ENCODE measurements at regions not wholly inside any gene's neighbourhood (a gene's known extent, or its start where the extent isn't known, plus 50 kb on each side); places are given as distances from the start of the nearest gene placed in this dataset.

GRCh38 chr2:150282771-150283371 lies 204.6 kb downstream of the RND3 start:
- POLR2A ChIA-PET (ENCODE audit: unreplicated experiment) = no interaction called here
- ATAC-seq (no peak), DNase-seq (no peak)
- Histone ChIP-seq H3K9ac (ENCODE audit: low read length) (no peak overlapping the region), H3K79me2 (ENCODE audit: low read length) (no peaks in the 10 kb centered on the region), H2AFZ (ENCODE audit: low read length) (no peak overlapping the region), H3K9me2 (replicated peaks; ENCODE audit: low read length) (no peaks in the 10 kb centered on the region), H3K4me1 (ENCODE audit: insufficient read depth, low read length) (peaks cover 11% of the 10 kb centered on the region), H3K9me3 (ENCODE audit: low read length) (no peaks in the 10 kb centered on the region), H3F3A (ENCODE audit: low read length, unreplicated experiment) (no peaks in the 10 kb centered on the region), H3K27ac (ENCODE audit: low read length) (no peak overlapping the region), H4K20me1 (ENCODE audit: low read length) (no peaks in the 10 kb centered on the region), H3K27me3 (ENCODE audit: low read length) (no peaks in the 10 kb centered on the region), H3K4me2 (ENCODE audit: low read length) (no peak overlapping the region), H3K36me3 (ENCODE audit: low read depth, low read length) (no peaks in the 10 kb centered on the region), H3K4me3 (ENCODE audit: low read length) (no peak overlapping the region)
- CTCF ChIA-PET = no interaction called here
- BruUV-seq (replicated peaks) = no TSS peak
- TF ChIP-seq, protein P1, sequence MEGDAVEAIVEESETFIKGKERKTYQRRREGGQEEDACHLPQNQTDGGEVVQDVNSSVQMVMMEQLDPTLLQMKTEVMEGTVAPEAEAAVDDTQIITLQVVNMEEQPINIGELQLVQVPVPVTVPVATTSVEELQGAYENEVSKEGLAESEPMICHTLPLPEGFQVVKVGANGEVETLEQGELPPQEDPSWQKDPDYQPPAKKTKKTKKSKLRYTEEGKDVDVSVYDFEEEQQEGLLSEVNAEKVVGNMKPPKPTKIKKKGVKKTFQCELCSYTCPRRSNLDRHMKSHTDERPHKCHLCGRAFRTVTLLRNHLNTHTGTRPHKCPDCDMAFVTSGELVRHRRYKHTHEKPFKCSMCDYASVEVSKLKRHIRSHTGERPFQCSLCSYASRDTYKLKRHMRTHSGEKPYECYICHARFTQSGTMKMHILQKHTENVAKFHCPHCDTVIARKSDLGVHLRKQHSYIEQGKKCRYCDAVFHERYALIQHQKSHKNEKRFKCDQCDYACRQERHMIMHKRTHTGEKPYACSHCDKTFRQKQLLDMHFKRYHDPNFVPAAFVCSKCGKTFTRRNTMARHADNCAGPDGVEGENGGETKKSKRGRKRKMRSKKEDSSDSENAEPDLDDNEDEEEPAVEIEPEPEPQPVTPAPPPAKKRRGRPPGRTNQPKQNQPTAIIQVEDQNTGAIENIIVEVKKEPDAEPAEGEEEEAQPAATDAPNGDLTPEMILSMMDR (conservative IDR thresholded peaks at IDR 0.05; ENCODE audit: low read depth, low read length) = no peak
- TF ChIP-seq EZH2phosphoT487 (IDR thresholded peaks at IDR 0.05; ENCODE audit: borderline replicate concordance, low read length) (no peak), EZH2 (IDR thresholded peaks at IDR 0.05; ENCODE audit: low read length, unreplicated experiment) (no peak)
- intact Hi-C loops (cut with micrococcal nuclease) = no loop called here

DNA sequence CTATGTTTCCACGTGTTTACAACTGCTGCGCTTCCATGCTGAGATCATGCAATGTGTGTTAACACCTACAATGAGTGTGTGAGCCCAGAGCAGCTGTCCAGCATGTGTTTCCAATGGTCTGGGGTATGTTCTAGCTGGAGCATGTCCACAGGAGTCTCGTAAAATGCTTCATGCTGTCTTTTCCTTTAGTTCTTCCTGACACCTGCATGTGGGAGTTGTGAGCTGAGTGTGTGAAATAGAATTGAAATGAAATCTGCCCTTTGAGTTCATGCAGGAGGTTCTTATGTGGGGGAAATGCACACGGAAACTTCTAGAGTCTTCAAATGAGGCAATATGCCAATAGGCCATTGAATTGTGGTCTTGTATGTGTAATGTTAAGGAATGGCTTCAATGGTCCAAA lies 205.1 kb downstream of the RND3 start:
- ChIA-PET POLR2A (ENCODE audit: unreplicated experiment) (interaction anchor here (0.6 kb wide), 1 partner anchor 980 kb away, joined by 5 read pairs; the partner anchor contains the start of gene RBM43), CTCF (no interaction called here)
- Histone ChIP-seq H3K4me2 (ENCODE audit: low read length) (no peak overlapping the region), H3K9me3 (ENCODE audit: low read length) (no peaks in the 10 kb centered on the region), H2AFZ (ENCODE audit: low read length) (no peak overlapping the region), H3K27ac (ENCODE audit: low read length) (no peak overlapping the region), H3K79me2 (ENCODE audit: low read length) (no peaks in the 10 kb centered on the region), H3K9ac (ENCODE audit: low read length) (no peak overlapping the region), H3K9me2 (replicated peaks; ENCODE audit: low read length) (no peaks in the 10 kb centered on the region), H3K27me3 (ENCODE audit: low read length) (no peaks in the 10 kb centered on the region), H3K36me3 (ENCODE audit: low read depth, low read length) (no peaks in the 10 kb centered on the region), H4K20me1 (ENCODE audit: low read length) (no peaks in the 10 kb centered on the region), H3K4me3 (ENCODE audit: low read length) (no peak overlapping the region), H3K4me1 (ENCODE audit: insufficient read depth, low read length) (peaks cover 11% of the 10 kb centered on the region), H3F3A (ENCODE audit: low read length, unreplicated experiment) (no peaks in the 10 kb centered on the region)
- DNase-seq = no peak
- intact Hi-C loops (cut with micrococcal nuclease) = no loop called here
- no peak for ATAC-seq
- BruUV-seq (replicated peaks) = no TSS peak
- no peak for TF ChIP-seq EZH2phosphoT487 (IDR thresholded peaks at IDR 0.05; ENCODE audit: borderline replicate concordance, low read length)
- TF ChIP-seq, protein P1 (conservative IDR thresholded peaks at IDR 0.05; ENCODE audit: low read depth, low read length) = no peak
- no peak for TF ChIP-seq EZH2 (IDR thresholded peaks at IDR 0.05; ENCODE audit: low read length, unreplicated experiment)

DNA sequence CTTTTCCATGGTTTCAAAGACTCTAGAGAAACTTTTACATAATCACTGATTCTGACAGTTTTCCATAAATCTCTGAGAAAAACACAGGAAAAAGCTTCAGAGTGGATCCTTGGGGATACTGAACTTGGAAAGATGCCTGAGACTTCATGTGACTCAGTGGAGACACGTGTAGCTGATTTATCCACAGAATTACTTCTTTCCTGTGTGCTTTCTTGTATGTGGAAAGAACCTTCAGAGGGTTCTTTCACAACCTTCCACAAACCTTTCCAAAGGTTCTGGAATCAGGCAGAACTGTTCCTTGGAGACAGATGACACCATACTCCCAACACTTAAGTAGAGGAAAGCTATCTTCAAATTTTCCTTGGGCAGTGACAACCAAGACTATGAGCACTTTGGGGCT lies 207.2 kb downstream of the RND3 start:
- H2AFZ ChIP-seq (ENCODE audit: low read length) = no peak overlapping the region
- BruUV-seq (replicated peaks) = no TSS peak

More for the DNA sequence above, 207.2 kb downstream of the RND3 start:
- Histone ChIP-seq H3K79me2 (ENCODE audit: low read length) (no peaks in the 10 kb centered on the region), H3K9me3 (ENCODE audit: low read length) (0 out of 2 replicates have a peak, but pooled peaks cover 3% of the 10 kb centered on the region), H3K9ac (ENCODE audit: low read length) (no peak overlapping the region), H3K36me3 (ENCODE audit: low read depth, low read length) (peaks cover 11% of the 10 kb centered on the region; the same call in 1 of the 2 replicates), H3K27me3 (ENCODE audit: low read length) (no peaks in the 10 kb centered on the region), H3F3A (ENCODE audit: low read length, unreplicated experiment) (no peaks in the 10 kb centered on the region), H3K4me3 (ENCODE audit: low read length) (no peak overlapping the region), H3K4me2 (ENCODE audit: low read length) (no peak overlapping the region), H3K9me2 (replicated peaks; ENCODE audit: low read length) (no peaks in the 10 kb centered on the region), H3K4me1 (ENCODE audit: insufficient read depth, low read length) (no peaks in the 10 kb centered on the region), H4K20me1 (ENCODE audit: low read length) (no peaks in the 10 kb centered on the region), H3K27ac (ENCODE audit: low read length) (no peak overlapping the region)
- DNase-seq (no peak), ATAC-seq (no peak)
- intact Hi-C loops (cut with micrococcal nuclease) = no loop called here
- ChIA-PET POLR2A (ENCODE audit: unreplicated experiment) (no interaction called here), CTCF (interaction anchor here (0.5 kb wide), 1 partner anchor 92 kb away, joined by 3 read pairs; no protein-coding TSS in a partner anchor)
- TF ChIP-seq EZH2 (IDR thresholded peaks at IDR 0.05; ENCODE audit: low read length, unreplicated experiment) (no peak), EZH2phosphoT487 (IDR thresholded peaks at IDR 0.05; ENCODE audit: borderline replicate concordance, low read length) (no peak)
- TF ChIP-seq, protein P1 (conservative IDR thresholded peaks at IDR 0.05; ENCODE audit: low read depth, low read length) = no peak

All from PC-3 (cell line).